AG20443 (cell line): ENCODE measurements at regions not wholly inside any gene's neighbourhood (a gene's known extent, or its start where the extent isn't known, plus 50 kb on each side); places are given as distances from the start of the nearest gene placed in this dataset.

Experiments used
- DNase-seq: peaks from one replicate; pipeline ENCODE4 v3.0.0; 2012; ENCODE audit warnings: low spot score, mixed read lengths

DNA sequence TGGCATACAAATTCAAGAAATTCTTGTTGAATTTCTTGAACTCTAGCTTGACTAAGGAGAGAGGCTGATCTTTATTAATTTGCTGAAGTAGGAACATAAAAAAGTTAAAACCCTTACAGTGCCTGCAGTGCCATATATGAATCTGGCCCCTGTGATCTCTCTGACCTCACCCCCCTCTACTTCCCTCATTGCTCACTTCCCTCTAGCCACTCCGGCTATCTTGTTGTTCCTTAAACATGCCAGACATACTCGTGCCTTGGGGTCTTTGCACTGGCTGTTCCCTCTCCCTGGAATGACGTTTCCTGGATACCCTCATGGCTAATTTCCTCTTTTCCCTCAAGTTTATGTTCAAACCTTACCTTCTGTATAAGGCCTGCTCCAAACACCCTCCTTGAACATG lies 246.3 kb upstream of the SIX2 start:
- DNase-seq = no peak

DNA sequence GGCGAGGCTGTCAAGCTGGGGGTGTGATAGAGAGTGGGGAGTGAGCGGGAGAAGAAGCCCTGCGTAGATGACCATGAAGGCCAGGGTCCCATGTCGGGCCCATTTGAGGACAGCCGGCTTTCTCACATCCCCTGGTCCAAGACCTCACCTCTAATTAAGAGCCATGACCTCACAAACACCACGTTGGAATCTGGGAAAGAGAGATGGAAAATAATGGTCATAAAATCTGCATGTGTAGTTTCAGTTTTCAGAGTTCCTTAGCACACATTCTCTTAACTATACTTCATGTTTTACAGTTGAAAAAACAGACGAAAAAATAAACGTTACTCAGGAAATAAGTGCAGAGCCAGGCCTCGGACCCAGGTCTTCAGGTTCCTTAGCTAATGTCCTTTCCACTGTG lies 244.8 kb upstream of the SIX2 start:
- DNase-seq = no peak

DNA sequence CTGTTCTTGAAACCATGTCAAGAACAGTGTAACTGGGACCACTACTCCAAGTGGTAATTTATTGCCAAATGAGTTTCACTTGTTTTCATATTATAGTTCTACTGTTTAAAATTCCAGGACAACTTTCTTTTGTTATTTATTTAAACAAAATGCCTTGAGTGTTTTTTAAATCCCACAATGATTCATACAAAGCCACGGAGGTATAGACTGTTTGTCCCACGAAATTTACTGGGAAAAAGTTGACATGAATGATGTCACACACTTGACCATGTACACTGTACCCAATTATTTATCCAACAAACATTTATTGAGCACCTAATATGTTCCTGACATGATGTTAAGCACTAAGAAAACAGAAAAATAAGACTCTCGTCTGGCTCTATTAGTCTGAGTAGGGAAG lies 243.9 kb upstream of the SIX2 start:
- no peak for DNase-seq

DNA sequence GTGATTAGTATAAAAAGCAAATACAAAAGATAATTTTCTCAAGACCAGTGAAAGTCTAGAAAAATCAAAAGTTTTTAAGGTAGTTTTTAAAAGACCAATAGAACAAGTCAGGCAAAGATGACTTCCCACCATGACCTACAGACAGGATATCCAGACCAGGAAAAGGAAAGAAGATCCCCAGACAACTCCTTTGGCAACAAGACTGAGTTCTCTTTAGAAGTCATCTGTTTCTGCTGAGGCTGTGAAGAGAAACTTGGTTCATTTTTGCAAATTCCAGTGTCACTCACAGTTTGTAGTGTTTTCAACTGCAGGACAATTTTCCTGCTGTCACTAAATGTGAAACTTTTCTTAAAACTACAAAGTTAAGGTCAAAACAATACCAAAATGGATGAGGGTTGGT lies 240.9 kb upstream of the SIX2 start:
- no peak for DNase-seq

DNA sequence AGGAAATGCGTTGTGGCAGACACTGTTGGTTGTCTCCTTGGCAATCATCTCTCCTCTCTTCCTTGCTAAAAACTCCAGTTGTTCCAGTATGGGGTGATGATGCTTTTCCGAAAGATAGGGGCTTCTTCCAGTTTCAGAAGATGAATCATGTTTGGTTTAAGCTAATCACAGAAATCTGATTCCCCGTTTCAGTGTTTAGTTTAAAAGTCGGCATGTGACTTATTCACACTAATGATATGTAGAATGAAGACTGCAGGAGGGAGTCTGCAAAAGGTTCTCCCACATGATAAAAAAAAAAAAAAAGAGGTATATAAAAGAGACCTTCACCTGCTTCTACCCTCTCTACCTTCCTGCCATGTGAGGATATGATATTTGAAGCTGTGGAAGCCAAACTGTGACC lies 239.0 kb upstream of the SIX2 start:
- DNase-seq = no peak

DNA sequence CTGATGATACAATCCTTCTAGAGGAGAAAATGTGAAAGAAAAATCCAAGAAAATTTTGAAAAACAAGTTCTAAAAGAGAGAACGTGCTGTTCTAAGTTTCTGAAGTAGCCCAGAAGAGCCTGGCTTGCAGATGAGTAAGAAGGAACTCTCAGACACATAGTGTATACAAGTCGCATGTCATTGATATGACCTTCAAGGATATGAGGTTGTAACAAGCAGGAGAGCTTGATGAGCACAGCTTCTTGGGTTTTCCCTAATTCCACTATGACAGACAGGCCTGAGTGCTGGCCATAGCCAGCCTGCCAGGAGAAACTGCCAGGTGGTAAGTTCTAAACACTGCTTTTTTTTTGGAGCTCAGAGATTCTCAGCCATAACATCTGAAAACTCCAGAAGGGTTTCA lies 235.7 kb upstream of the SIX2 start:
- no peak for DNase-seq

DNA sequence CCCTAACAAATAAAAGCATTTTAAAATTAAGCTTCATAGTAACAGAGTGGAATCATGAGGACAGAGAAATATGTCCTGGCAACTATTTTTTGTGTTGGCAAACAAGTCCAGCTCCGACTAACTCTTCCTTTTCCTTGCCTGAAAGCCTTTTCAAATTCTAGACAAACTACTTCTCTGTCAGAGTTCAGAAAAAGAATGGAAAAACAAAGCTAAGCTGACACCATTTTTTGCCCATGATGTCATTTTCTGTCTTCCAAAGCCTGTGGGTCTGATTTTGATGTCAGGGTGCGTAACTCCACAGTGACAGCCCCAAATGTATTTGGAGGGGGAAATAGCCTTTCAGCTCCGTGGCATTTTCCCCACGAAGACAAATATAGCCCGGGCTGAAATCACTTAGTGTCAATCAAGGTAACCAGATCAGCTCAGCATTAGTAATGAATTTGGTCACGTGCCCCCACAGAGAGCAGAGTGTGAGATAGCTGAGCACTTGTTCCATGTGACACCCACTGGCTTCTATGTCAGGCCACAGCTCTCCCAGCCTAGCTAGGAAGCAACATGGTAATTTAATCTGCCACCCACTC lies 233.0 kb upstream of the SIX2 start:
- no peak for DNase-seq

DNA sequence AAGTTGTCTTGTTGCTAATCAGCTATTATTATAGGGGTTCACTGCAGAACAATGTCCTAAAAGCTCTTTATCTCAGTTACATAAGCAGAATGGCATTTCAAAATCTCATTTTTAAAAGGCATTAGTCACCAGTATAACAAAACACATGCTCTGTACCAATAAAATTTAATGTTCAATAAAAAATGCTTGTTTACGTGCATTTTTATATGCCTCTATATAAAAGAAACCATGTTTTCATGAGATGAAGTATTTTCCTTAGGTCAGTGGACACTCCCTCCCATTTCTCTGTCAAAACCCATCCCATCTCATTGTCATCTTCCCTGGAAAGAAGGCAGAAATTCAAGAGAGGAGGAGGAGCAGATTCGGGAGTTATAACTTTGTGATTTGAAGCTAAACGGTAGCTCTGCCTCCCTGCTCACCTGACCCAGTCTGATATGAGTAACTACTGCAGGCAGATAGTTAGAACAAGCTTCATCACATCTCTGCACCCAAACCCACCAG lies 231.9 kb upstream of the SIX2 start:
- no peak for DNase-seq

DNA sequence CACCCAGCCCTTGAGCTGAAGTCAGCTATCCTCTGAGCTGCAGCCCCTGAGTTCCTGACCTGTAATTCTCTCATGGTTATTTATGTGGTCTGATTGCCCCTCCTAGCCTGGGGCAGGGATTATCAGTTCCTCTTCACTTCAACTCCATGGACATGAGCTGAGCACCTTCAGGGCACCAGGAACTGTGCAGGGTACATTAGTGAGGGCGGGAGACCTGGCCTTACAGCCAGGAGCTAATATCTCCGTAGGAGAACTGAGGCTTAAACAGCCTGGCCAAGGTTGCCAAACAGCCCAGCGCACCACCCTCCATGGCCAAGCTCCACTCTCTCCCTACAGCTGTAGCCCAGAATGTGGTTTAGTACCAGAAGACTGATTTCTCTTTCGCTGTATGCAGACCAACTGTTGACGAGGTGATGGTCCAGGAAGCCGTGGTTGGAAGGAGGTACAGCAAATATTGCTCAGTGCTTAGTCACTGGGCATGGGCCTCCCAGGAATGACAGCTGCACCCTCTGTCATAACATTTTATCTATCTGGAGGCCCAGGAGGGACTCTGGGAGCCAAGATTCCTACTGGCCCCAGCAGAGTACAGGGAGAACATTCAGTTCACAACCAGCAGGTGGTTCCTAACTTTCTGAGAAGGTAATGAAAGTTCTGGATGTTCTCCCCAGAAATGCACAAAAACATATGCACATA lies 228.7 kb upstream of the SIX2 start:
- DNase-seq = peak; percentile 92

DNA sequence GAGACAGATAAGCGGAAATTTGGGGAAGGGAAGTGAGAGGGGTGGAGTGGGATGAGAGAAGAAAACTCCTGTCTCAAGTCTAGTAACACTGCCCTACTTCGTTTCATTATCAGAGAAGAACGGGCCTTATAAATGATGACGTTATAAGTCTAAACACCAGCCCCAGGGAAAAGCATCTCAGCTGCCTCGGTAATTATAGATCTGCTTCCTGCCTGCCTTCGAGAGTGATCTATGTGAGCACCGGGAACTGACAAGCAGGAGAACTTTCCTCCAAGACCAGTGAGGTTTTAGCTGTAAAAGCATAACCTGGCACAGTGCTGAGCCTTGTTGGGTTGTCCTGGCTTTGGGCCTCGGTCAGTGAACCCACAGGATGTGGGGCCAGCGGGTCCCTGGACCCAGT lies 227.9 kb upstream of the SIX2 start:
- no peak for DNase-seq

DNA sequence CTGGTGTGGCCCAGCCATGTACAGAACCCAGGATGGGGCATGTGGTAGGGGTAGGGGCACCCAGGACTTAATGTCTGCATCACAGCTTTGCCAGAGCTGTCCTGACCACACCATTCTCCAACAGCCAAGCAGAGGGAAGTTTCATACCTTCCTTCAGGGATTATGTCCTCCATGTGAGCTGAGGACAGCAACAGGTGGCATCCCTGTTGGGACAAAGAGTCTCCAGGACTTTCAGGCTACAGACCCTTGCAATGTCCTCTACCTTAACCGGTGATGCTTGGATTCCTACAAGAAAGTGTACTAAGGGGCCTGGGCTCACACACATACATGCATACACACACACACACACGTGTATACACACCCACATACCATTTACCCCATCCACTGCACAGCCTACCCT lies 227.0 kb upstream of the SIX2 start:
- no peak for DNase-seq

DNA sequence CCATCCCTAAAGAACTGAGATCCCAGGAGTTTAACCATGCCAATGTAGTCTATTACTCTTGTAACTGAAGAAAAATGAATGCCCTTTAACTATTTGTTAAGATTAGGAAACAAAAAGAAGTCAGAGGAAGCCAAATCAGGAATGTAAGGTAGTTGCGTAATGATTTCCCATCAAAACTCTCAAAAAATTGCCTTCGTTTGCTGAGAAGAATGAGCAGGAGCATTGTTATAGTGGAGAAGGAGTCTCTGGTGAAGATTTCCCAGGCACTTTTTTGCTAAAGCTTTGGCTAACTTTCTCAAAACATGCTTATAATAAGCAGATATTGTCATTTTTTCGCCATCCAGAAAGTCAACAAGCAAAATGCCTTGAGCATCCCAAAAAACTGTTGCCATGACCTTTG lies 224.0 kb upstream of the SIX2 start:
- no peak for DNase-seq

DNA sequence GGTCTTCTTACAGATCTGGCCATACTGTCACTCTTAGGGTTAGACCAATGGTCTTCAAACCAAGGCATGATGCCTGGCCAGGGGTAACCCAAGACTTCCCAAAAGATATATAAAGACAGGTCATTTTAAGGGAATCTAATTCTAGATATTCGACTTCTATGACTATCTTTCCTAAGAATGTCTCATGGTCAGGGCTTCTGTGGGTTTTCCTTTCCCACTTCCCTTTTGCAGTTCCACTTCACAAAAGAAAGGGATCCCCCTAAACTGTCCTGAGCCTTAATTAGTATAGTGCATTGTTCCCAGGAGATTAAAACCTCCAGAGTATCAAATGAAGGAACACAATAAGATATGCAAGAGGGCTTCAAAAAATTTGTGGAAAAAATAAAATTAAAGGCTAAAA lies 223.6 kb upstream of the SIX2 start:
- DNase-seq = no peak

DNA sequence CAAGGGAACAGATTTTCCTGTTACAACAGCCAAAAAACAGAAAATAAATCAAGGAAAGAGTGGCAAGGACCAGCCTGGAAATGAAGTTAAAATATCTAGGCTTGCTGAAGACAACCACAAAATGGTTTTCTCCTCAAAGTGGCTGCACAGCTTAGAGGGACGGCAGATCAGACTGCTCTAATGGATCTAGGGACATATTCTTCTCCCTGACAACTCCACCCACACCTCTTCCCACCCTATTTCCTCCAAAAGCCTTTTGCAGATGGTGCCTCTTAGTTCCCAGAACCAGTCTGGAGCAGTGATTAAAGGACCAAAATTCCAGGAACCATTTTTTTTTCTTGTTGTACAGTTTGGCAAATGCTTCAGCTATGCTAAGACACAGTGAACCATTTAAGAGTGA lies 220.2 kb upstream of the SIX2 start:
- no peak for DNase-seq

DNA sequence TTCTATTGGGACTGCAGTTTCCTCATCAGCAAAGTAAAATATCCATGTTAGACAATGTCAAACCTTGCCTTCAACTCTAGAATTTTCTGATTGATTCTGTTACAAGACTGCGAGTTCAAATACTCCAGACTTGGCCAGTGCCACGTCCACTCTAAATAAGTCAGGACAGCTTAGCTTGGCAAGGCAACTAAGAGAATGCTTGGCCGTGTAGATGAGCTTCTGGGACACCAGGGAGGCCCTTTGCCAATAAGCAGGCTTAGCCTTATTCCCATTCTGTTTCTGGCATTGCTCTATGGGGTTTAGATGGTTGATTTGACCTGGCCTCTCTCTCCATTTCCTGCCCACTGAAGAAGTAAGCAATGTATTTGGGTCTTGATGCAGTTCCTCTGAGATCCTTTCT lies 218.1 kb upstream of the SIX2 start:
- no peak for DNase-seq

DNA sequence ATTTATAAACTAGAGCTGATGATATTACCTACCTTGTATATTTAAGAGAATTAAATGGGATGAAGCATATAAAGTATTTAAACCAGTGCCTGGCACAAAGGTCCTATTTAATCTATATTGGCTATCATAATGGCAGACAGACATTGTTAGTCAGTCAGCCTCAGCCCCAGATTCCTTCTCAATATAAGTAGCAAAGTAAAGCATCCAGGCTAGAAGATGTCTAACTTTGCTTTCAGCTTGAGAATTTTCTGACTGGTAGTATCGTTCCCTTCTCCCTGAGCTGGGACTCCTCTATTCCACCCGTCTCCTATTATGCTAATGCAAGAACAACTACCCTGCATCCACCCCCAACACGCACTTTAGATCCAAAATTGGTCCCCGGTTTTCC lies 215.7 kb upstream of the SIX2 start:
- DNase-seq = no peak

DNA sequence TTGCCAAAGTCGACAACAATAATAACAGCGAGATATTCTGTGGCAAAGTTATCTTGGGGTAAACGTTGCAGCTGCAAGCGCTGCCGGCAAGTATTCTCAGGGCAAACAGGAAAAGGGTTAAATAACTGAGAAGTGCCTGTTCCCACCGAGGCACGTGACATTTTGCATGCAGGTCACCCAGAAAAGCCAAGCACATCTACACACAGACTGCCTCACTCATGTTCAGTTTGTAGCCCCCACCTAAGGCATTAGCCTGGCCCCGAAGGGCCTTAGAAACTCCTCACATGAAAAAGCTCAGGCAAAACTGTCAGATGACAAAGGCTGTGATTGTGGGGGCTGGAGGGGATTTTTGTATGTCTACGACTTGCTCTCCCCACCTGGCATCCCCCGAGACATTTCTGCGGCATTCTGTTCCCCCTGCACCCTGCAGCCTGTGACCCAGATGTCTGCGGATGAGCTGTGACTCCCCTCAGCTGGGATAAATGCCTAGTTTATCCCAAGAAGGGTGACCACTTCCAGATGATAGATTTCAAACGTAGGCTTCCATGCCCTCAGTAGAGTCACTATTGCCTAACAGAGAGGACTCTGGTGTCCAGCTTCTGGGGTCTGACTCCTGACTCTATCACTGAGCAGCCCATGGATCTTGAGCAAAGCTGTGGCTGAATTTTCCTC lies 215.2 kb upstream of the SIX2 start:
- DNase-seq = no peak

DNA sequence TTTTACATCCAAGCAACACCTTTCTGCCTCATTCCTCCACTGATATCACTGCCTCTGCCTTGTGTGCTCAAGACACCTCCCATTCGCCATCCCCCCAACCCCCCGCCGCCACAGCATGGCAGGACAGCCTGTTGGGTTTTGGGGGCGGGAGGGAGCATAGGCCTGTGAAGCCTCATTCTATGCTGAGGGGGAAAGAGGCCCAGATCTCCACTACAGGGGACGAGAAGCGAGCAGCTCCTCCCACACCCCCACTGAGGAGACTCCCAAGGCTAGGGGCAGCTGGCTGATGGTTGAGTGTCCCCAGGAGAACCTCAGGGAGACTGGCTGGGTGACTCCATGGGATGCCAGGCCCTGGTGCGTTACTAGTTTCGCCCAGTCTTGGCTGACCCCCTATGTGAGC lies 214.3 kb upstream of the SIX2 start:
- no peak for DNase-seq

DNA sequence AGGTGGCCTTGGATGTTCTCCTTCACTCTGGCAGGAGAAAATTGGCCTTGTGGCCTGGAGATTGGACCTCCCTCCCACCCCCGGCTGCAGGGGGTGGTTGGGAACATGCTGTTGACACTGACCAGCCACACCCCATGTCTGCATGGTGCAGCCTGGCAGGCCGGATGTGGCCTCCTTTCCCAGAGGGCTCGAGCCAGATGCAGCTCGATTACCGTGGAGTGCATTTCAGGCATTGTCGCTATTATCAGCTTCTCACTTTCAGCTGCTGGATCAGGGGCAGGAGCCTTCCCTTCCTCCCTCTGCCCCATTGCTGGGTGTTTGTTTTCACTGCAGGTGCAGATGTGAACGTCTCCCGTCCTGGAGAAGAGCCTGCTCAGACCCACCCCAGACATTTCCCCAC lies 211.0 kb upstream of the SIX2 start:
- DNase-seq = peak; percentile 46

DNA sequence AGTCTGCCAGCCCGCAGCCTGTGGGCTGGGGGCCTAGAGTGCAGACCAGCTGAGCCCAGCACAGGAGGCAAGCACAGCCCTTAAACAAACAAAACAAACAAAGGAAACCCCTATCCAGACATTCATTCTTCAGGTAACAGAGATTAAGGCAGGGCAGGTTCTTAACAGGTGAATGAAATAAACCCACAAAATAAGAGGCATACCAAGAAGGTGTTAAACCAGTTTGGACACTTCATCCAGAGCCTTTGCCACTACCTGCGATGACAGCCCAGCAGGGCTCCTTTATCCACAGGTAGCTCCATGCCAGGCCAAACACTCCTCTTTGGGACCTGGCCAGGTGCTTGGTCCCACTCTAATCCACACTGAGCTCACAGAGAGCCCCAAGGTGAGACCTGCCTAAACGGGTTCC lies 209.7 kb upstream of the SIX2 start:
- no peak for DNase-seq

DNA sequence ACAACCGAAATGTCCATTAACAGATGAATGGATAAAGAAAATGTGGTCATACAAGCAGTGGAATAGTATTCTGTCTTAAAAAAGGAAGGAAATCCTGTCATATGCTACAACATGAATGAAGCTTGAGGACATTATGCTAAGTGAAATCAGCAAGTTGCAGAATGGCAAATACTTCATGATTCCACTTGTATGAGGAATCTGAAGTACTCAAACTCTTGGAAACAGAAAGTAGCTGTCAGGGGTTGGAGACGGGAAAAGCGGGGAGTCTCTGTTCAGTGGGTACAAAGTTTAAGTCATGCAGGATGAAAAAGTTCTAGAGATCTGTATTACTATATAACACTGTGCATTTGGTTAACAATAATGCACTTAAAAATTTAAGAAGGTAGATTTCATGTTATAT lies 209.0 kb upstream of the SIX2 start:
- DNase-seq = no peak

DNA sequence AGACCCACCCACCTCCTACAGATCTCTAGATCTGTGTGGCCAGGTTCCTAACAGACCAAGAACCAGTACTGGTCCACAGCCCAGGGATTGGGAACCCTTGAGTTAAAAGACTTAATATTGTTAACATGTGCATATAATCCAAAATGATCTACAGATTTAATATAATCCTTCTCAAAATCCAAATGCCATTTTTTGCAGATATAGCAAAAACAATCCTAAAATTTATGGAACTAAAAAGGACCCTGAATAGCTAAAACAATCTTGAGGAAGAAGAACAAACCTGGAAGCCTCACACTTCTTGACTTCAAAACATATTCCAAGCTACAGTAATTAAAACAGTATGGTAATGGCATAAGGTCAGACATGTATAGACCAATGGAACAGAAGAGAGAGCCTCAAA lies 206.9 kb upstream of the SIX2 start:
- DNase-seq = no peak

DNA sequence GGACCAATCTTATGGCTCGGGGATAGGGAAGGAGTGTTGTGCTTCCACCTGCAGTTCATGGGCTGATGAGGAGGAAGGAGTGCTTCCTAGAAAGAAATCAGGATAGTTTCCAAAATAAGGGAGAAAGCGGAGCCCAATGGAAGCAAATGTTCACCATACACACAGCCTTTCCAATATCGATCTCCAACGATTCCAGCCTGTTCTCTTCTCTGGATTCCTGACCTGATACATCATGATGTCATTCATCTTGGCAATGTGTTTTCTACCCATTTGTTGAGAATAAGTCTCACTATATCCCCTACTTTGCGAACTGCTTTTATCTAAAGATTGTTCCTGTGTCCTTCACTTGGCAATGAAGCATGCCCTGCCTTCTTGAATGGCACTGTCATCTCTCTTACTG lies 205.3 kb upstream of the SIX2 start:
- DNase-seq = no peak
